ENCODE measurements at regions not wholly inside any gene's neighbourhood (a gene's known extent, or its start where the extent isn't known, plus 50 kb on each side); places are given as distances from the start of the nearest gene placed in this dataset.

GRCh38 chr2:158917121-158917520 lies 51.3 kb upstream of the TANC1 start:
- Mint-ChIP-seq H3K4me3 (no peak overlapping the region), H3K4me1 (ENCODE audit: low read depth in 2 of 2) (no peaks in the 10 kb centered on the region), H3K36me3 (no peaks in the 10 kb centered on the region)

GRCh38 chr2:158918452-158918851 lies 50.0 kb upstream of the TANC1 start:
- ATAC-seq, result no peak
- Mint-ChIP-seq H3K4me3 (no peak overlapping the region), H3K4me1 (ENCODE audit: low read depth in 2 of 2) (no peaks in the 10 kb centered on the region), H3K27me3 (peaks cover 11 to 25% of the 10 kb centered on the region in 2 donors), H3K9me3 (no peaks in the 10 kb centered on the region), H3K36me3 (no peaks in the 10 kb centered on the region), H3K27ac (no peak overlapping the region)
- no peak for DNase-seq (ENCODE audit: low spot score)

More at GRCh38 chr2:158917121-158917520, 51.3 kb upstream of the TANC1 start:
- no peak overlapping the region for H3K27ac Mint-ChIP-seq
- DNase-seq (ENCODE audit: low spot score), result no peak
- no peaks in the 10 kb centered on the region for H3K9me3 Mint-ChIP-seq
- H3K27me3 Mint-ChIP-seq, result peaks cover under 1 to 21% of the 10 kb centered on the region in 2 donors
- ATAC-seq, result no peak
